ENCODE measurements at regions not wholly inside any gene's neighbourhood (a gene's known extent, or its start where the extent isn't known, plus 50 kb on each side); places are given as distances from the start of the nearest gene placed in this dataset.
"Not testable (repeated sequence)": the region's sequence is repeated elsewhere in the genome, so short reads cannot be mapped to it uniquely, and the experiment has no call there.

DNA sequence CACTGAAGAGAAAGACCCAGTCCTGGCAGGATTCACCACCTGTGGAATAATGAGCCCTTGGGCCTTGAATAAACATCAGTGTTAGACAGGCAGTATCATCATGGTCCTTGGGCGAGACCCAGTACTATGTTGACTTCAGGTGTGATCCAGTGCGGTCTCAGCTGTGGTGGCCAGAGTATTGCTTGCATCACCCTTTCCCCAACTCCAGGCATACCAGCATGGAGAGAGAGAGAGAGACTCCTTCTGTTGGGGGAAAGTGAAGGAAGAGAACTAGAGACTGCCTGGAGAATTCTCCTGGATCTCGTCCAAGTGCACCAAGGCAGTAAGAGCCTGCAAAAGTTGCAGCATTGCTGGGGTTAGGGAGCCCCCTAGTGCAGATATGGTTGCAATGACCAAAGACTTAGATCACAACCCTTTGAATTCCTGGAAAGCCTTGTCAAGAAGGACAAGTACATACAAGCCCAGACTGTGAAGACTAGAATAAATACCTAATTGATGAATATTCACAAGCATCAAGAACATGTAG lies 61.1 kb upstream of the VAMP7 start:
- peak; percentile 54 for DNase-seq

DNA sequence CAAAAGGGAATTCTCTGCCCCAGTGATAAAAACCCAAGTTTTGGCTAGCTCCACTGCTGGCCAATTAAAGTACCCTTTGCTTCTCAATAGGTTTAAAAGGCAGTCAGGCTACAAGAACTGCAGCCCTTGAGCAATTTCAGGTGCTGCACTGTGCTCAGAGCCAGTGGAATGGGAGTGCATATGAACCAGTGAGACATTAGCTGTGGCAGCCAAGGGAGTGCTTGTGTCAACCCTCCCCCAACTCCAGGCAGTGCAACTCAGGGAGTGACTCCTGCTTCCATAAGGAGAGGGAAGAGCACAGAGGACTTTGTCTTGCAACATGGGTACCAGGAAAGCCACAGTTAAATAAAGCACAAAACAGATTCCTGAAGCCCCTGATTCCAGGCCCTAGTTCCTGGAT lies 61.6 kb upstream of the VAMP7 start:
- no peak for DNase-seq

DNA sequence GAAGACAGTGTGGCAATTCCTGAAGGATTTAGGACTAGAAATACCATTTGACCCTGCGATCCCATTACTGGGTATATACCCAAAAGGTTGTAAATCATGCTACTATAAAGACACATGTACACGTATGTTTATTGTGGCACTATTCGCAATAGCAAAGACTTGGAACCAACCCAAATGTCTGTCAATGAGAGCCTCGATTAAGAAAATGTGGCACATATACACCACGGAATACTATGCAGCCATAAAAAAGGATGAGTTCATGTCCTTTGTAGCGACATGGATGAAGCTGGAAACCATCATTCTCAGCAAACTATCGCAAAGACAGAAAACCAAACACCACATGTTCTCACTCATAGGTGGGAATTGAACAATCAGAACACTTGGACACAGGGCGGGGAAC lies 66.8 kb upstream of the VAMP7 start:
- DNase-seq = not testable (repeated sequence)

DNA sequence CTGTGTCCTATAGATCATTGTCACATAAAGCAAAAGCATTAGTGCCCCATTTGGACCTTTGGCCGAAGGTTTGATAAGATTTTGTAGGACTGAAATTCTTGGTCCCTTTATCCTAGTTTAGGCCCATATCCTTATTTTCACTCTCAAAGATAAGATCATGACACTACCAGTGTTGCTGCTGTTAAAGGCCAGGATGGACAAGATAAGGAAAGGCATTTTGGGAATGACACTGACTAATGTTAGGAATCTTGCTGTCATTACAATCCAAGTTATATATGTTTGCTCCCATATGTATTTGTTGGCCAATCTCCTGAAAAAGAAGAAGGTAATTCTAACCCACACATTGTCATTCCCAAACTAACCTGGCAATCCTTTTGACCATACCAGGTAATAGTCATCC lies 101.3 kb upstream of the VAMP7 start:
- DNase-seq = no peak

DNA sequence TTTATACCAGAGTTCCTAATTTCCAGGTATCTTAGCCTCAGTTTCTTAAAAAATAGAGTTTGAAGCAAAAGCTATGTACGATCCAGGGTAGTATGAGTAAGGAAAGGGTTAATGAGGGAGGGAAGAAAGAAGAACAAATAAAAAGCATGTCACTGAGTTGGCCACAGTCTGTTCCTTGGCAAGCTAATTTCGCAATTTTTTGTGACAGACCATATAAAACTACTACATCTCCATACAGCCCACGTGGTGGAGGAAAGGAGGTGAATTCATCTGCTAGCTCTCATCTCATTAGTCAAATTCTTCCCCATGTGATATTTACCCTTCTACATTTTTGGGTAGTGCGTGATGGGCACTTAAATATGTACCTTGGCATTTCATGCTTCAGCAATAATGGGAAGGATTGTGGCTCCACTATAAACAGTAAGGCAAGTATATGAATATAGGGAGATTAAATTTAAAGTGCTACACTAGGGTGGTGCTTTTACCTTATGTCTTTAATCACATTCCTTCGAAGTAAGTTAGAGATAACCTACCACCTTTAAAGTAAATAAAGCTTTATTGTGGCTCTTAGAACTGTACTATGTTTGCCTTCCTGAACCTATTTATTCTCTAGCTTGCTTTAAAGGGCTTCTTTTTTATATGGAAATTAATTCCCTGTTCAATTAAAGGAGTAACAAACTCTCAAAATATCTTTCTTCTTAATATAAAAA lies 102.1 kb upstream of the VAMP7 start:
- no peak for DNase-seq

DNA sequence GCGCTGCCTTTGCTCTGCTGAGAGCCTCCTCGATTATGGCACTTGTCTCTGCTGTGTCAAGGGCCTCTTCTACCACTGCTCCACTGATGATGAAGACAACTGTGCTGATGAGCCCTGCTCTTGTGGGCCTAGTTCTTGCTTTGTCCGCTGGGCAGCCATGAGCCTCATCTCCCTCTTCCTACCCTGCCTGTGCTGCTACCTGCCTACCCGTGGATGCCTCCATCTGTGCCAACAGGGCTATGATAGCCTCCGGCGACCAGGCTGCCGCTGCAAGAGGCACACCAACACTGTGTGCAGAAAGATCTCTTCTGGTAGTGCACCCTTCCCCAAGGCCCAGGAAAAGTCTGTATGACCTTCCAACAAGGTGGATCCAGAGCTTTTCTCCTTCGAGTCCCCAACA lies 106.8 kb upstream of the VAMP7 start:
- DNase-seq = no peak

DNA sequence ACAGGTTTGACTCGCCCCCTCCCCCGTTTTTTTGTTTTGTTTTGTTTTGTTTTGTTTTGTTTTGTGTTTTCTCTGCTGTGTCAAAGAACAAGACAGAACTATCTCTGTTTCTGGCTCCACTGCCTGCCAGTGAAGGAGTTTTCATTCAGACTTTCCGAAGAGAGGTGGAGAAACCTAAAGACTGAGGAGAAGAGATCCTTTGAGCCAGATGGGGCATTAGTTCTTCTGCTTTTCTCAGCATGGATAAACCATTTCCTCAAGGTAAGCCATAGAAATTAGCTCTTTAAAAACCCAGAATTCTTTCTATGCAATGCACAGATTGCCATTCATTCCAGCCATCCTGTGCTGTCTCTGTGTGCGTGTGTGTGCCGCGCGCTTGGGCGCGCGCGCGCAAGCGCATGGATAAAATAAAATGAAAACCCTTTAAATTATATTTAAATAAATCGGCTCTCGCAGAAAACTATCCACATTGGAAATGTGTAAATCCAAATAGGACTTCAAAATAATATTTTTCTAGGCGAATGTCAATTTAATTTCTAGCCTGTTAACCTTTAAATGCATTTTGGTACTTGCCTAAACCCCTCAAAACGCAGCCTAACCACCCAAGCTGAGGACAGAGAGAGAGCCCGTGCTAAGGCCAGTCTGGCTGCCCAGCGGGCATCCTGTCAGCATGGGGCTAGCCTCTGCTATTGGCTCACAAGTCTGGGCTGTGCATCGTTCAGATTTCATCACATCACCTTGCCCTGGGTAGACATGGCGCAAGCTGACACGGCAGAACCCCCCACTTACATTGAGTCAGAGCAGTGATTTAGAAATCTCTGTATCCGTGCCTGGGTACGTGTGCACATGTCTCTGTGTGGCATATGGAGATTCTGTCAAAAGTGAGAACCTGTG lies 113.0 kb upstream of the VAMP7 start:
- no peak for DNase-seq

DNA sequence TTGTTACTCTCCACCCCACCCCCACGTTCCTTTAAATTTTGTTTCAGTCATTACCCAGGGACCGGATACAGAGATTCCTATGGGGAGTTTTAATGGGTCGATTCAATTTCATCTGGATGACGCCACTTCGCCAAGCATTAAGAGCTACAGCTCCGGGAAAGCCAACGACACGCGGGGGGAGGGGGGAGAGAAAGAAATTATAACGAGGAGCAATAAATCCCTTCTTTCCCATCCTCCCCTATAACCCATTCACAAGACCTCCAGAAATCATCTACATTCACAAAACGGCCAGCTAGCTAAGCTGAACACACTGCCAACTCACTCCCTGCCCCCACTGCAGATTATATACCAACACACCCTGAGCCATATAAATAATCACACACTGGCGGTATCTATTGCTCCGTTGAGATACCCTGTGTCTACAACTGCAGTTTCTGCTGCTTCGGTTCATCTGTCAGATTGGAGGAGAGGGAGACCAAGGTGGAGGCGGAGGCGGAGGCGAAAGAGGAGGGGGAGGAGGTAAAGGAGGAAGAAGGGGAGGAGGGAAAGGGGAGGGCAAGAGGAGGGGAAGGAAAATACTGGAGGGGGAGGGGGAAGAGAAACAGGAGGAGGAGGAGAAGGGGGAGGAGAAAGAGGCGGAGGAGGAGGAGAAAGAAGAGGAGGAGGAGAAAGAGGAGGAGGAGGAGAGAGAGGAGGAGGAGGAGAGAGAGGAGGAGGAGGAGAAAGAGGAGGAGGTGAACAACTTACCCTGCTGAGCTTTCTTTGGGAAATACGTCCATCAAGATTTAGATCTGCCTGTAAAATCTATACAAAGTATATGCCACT lies 113.9 kb upstream of the VAMP7 start:
- peak; percentile 54 for DNase-seq

DNA sequence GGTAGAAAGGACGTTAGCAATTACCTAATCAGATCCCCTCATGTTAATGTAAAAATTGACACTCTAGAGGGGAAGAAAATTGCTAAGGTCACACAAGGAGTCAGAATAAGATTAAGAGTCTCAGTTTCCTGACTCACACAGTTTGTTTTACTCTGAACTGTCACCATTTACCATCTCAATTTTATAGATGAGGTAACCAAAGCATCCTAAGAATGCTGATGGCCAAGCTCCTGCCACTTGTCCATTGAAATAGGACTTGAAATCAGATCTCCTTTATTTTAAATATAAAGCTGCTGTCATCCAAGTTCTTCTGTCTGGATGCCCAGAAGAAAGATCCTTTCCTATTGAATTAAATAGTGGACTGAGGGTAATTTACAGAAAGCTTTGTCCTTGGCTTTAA lies 114.8 kb upstream of the VAMP7 start:
- no peak for DNase-seq

DNA sequence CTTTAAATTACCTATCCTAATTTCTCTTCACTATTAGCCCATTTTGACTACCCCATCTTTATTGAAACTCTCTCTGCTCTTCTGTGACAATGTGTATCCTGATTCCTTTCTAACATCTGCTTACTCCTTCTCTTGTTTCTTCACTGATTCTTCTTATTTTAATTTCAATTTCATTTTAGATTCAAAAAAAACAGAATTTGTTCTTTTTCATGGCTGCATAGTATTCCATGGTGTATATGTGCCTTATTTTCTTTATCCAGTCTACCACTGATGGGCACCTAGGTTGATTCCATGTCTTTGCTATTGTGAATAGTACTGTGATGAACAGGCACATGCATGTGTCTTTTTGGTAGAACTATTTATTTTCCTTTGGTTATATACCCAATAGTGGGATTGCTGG lies 120.0 kb upstream of the VAMP7 start:
- no peak for DNase-seq

DNA sequence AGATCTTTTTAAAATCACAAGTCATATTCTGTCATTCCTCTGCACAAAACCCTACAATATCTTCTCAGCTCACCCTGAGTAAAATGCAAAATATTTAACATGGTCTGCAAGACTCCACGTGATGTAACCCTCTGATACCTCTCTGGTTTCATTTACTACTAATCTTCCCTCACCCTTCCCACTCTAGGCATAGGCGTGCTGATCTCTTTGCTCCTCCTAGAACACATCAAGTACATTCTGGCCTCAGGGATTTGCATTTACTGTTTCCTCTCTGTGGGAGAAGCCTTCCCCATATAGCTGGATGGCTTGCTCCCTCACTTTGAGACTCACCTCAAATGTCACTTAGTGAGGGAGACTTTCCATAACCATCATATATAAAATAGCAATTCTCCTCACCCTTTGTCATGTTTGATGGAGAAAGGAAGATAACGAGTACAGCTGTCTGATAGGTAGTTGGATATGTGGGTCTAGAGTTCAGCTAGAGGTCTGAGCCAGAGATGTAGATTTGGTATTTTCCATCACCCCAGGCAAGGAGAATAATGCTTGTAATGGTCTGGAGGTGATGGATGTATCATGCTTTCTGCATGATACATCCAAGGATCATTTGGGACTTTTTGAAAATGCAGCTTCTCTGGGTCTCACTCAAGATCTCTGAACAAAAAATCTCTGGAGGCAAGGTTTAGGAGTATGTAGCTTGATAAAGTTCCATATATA lies 123.9 kb upstream of the VAMP7 start:
- DNase-seq = no peak

DNA sequence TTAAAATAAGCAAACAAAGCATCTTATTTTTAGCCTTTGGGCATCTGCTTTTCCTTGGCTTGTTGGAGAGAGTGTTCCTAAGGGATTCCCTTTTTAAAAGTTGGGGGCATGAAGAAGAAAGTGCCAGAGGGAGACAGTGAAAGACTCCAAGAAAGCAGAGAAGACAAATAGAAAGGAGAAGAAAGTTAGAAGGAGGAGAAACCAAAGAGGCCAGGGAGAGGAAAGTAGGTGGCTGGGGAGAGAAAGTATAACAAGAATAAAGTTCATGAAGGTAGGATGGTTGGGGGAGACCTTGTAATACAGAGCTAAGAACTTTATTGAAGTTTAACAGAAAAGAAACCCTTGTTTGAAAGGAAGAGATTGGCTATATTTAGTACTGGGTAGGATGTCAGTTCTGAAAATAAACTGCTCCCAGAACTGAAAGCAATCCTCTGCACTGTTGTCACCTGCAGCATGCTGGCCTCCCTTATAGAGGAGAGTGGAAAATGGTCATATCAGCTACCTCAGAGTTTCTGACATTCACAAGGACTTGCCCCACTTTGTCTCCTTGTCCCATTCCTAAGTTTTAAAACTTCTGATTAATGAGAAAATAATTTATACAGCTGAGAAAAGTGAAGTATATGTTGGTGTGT lies 125.3 kb upstream of the VAMP7 start:
- DNase-seq = no peak

DNA sequence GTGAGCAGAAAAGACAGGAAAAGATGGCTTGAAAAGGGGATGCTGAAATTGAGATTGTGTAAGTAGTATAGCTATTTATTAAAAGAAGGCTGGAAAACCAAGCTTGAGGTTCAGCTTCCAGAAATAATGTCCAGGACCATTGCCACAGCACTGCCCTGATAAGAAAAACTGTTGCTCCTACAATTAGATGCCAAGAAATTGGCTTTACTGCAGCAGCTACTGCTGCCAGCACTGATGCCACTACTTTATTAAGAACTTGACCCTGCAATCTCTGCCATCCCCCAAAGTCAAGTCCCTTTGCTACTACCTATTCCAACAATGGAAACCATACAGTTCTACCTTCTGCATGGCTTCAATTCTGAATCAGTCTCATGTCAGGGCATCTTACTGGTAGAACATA lies 130.0 kb upstream of the VAMP7 start:
- DNase-seq = no peak

DNA sequence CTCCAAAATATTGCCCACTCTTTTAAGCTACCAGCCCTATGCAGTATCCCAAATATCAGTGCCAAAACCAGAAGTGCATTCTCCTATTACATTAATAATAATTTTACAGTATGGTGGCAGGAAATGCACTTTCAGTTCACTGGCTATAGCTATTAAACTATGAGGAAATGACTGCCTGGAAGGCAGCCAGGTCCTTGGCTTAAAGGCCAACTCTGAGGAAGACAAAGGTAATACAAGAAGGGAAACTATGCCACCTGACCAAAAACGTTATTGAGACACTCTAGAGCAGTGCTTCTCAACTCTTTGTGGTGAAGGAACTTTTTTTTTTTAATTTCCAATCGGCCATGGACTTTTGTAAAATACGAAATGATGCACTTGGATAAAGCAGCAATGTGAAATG lies 133.6 kb upstream of the VAMP7 start:
- no peak for DNase-seq

DNA sequence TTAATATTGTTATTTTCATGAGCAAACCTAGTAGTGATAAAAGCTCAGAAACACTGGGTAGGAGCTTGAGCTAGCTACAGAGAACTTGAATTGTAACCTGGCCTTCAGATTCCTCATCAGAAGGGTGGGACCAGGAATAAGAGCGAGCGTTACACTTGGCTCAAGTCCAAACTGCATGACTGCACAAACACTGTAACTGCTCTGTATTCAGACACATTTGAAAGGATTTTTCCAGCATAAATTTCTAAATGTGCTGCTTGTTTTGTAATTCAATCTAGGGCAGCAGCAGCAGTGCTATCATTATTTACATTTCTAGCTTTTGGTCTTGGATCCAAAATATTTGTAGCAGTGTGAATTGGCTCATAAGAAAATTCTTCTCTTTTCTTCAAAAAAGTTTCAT lies 133.0 kb upstream of the TMLHE start:
- no peak for DNase-seq

DNA sequence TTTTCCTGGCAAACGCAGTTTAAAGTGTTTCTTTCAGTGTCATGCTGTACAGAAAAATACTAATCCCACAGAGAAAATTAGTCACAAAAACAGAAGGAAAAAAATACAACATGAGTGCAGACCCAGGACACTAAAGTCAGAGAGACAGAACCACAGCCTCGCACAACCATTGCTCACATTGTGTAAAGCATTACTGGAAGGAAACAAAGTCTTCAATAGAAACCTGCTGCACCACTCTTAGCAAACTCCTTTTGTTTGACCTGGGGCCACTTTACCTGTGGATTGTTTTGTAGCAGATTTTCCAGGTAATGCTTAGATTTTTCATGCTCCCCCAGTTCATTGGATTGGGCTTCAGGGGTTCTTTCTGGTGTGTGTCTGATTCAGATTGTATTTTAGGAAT lies 131.8 kb upstream of the TMLHE start:
- no peak for DNase-seq

DNA sequence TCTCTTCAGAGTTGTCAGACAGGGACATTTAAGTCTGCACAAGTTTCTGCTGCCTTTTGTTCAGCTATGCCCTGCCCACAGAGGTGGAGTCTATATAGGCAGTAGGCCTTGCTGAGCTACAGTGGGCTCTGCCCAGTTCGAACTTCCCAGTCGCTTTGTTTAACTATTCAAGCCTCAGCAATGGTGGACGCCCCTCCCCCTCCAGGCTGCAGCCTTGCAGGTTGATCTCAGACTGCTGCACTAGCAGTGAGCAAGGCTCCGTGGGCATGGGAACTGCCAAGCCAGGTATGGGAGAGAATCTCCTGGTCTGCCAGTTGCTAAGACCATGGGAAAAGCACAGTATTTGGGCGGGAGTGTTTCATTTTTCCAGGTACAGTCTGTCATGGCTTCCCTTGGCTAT lies 115.6 kb upstream of the TMLHE start:
- DNase-seq = not testable (repeated sequence)

DNA sequence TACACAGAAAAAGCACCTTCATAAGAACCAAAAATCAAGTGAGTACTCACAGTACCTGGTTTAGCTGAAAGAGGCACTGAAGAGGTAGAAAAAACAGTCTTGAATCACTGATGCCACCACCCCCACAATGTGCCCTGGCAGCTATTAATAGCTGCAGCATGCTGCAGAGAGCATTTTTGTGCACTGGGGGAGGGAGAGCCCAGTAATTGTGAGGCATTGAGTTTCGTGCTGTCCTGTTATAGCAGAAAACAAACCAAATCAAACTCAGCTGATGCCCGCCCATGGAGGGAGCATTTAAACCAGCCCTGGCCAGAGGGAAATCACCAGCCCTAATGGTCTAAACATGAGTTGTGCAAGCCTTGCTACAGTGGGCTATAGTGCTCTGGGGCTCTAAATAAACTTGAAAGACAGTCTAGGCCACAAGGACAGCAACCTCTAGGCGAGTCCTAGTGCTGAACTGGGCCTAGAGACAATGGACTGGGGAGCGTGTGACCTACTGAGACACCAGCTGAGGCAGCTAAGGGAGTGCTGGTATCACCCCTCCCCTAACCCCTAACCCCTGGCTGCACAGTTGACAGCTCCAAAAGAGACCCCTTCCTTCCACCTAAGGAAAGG lies 106.3 kb upstream of the TMLHE start:
- no peak for DNase-seq

DNA sequence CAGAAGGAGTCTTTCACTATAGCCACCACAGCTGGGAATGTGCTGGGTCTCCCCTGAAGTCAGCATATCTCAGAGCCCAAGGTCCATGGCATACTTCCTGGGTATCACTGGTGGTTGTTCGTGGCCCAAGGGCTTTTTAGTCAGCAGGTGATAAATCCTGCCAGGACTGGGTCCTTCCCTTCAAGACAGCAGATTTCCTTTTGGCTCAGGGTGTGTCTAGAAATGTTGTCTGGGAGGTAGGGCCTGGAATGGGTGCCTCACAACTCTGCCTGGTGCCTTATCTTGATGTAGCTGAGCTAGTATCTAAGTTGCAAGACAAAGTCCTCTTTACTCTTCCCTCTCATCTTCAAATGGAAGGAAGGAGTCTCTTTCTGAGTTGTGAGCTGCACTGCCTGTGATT lies 102.4 kb upstream of the TMLHE start:
- DNase-seq = no peak

DNA sequence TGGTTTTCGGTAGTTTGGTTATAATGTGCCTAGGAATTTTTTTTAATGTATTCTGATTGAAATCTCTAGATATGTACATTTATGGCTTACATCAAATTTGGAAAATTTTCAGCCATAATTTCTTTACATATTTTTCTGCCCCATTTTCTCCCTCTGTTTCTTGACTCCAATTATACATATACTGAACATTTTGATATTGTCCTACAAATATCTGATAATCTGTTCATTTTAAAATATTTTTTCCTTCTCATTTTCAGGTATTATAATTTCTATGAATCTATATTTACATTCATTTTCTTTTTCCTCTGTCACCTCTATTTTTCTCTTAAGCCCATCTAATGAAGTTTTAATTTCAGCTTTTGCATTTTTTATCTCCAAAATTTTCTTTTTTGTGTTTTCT lies 82.7 kb upstream of the TMLHE start:
- no peak for DNase-seq

DNA sequence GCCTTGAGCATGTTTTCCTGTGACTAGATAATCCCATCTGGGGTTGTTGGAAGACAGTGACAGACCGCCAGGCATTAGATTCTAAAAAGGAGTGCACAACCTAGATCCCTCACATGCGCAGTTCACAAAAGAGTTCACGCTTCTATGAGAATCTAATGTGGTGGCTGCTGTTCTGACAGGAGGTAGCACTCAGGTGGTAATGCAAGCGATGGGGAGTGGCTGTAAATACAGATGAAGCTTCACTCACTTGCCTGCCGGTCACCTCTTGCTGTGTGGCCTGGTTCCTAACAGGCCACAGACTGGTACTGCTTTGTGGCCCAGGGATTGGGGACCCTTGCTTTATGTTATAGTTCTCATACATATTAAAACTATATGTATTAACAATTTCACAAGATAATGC lies 81.9 kb upstream of the TMLHE start:
- DNase-seq = no peak

DNA sequence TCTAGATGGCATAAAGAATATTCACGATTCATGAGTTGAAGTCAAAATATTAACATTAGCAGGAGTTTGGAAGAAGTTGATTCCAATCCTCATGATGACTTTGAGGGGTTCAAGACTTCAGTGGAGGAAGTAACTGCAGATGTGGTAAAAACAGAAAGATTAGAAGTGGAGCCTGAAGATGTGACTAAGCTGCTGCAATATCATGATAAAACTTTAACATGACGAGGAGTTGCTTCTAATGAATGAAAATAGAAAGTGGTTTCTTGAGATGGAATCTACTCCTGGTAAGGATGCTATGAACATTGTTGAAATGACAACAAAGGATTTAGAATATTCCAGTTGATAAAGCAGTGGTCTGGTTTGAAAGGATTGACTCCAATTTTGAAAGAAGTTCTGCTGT lies 70.1 kb upstream of the TMLHE start:
- DNase-seq = no peak
